ENCODE measurements at regions not wholly inside any gene's neighbourhood (a gene's known extent, or its start where the extent isn't known, plus 50 kb on each side); places are given as distances from the start of the nearest gene placed in this dataset.

DNA sequence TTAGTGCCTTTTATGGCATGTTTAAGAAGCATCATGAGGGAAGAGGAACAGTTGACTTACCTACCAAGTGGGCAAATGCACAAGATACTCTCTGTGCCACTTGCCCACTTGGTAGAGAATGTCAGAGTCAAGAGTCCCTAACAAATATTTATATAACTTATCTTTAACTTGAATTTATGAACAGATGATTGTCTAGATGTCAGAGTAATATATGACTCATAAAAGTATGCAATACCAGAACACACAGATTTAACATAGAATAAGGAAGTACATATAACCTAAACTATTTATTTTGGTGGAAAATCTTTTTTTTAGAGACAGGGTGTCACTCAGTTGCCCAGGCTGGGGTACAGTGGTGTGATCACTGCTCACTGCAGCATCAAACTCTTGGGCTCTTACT is 130.0 kb upstream of the NANOGP8 start:
- Mint-ChIP-seq H3K4me1 (ENCODE audit: low read depth) (no peaks in the 10 kb centered on the region), H3K27me3 (no peaks in the 10 kb centered on the region), H3K9me3 (no peaks in the 10 kb centered on the region), H3K27ac (no peak overlapping the region), H3K36me3 (ENCODE audit: low read depth) (no peaks in the 10 kb centered on the region), H3K4me3 (no peak overlapping the region)
- POLR2A ChIA-PET = no interaction called here
- DNase-seq (no peak), ATAC-seq (no peak)
- CTCF ChIA-PET = no interaction called here
- intact Hi-C loops (cut with micrococcal nuclease) = loop anchor here (10.0 kb wide), 1 partner anchor 140 kb away; no protein-coding TSS in a partner anchor
- TF ChIP-seq, protein P1, sequence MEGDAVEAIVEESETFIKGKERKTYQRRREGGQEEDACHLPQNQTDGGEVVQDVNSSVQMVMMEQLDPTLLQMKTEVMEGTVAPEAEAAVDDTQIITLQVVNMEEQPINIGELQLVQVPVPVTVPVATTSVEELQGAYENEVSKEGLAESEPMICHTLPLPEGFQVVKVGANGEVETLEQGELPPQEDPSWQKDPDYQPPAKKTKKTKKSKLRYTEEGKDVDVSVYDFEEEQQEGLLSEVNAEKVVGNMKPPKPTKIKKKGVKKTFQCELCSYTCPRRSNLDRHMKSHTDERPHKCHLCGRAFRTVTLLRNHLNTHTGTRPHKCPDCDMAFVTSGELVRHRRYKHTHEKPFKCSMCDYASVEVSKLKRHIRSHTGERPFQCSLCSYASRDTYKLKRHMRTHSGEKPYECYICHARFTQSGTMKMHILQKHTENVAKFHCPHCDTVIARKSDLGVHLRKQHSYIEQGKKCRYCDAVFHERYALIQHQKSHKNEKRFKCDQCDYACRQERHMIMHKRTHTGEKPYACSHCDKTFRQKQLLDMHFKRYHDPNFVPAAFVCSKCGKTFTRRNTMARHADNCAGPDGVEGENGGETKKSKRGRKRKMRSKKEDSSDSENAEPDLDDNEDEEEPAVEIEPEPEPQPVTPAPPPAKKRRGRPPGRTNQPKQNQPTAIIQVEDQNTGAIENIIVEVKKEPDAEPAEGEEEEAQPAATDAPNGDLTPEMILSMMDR (IDR thresholded peaks at IDR 0.05) = no peak

DNA sequence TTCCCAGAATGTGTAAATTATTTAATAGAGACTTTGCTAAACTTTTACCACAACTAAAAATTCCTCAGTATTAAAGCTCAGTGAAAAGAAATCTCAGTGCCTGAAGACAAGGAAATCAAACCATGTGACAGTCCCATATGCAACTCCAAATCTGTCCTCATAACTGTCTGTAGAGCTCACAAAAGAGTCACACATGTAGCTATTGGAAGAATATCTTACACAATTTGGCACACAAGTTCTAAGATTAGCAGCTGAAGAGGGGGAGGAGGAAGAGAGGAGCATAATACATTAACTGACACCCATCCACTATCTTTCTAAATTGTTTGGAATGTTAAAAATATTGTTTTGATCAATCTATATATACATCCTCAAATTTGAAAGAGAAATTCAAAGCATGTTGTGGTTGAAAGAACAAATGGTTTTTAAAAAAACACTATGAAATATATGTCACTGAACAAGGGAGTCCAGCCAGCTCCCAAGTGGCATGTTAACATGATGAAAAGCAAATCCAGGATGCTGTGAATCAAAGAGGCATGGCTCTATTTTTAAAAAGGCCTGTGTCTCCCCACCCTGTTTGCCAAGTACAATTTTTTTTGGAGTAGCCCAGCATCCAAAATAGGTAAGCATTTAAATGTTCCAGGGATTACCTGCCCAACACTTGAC is 126.3 kb upstream of the NANOGP8 start:
- POLR2A ChIA-PET = no interaction called here

DNA sequence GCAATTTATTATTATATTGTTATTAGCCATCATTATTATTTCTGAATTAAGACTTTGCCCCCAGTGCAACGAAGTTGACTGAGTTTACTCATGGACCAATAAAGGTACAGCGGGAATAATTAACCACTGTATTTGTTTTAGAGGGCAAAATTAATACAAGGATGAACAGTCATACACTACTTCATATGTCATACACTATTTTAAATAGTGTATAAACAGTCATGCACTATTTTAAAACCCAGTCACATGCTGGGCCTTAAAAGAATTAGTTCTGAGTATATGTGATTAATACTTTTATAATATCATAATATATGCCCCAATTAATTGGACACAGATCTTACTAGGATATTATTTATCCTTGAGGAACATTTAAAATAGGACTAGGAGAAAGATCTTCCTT is 125.3 kb upstream of the NANOGP8 start:
- no peak for ATAC-seq
- Mint-ChIP-seq H3K36me3 (ENCODE audit: low read depth) (no peaks in the 10 kb centered on the region), H3K27me3 (no peaks in the 10 kb centered on the region), H3K9me3 (no peaks in the 10 kb centered on the region), H3K4me3 (no peak overlapping the region), H3K27ac (no peak overlapping the region), H3K4me1 (ENCODE audit: low read depth) (no peaks in the 10 kb centered on the region)
- POLR2A ChIA-PET = no interaction called here
- CTCF ChIA-PET = no interaction called here
- TF ChIP-seq, protein P1 (IDR thresholded peaks at IDR 0.05) = no peak
- DNase-seq = no peak
- intact Hi-C loops (cut with micrococcal nuclease) = loop anchor here (10.0 kb wide), 1 partner anchor 136 kb away; no protein-coding TSS in a partner anchor

More for the DNA sequence above, 126.3 kb upstream of the NANOGP8 start:
- Mint-ChIP-seq H3K27me3 (no peaks in the 10 kb centered on the region), H3K27ac (no peak overlapping the region), H3K4me1 (ENCODE audit: low read depth) (no peaks in the 10 kb centered on the region), H3K36me3 (ENCODE audit: low read depth) (no peaks in the 10 kb centered on the region), H3K9me3 (no peaks in the 10 kb centered on the region), H3K4me3 (no peak overlapping the region)
- DNase-seq (no peak), ATAC-seq (no peak)
- intact Hi-C loops (cut with micrococcal nuclease) = loop anchor here (10.0 kb wide), 1 partner anchor 137 kb away; no protein-coding TSS in a partner anchor
- TF ChIP-seq, protein P1 (IDR thresholded peaks at IDR 0.05) = no peak
- CTCF ChIA-PET = no interaction called here

DNA sequence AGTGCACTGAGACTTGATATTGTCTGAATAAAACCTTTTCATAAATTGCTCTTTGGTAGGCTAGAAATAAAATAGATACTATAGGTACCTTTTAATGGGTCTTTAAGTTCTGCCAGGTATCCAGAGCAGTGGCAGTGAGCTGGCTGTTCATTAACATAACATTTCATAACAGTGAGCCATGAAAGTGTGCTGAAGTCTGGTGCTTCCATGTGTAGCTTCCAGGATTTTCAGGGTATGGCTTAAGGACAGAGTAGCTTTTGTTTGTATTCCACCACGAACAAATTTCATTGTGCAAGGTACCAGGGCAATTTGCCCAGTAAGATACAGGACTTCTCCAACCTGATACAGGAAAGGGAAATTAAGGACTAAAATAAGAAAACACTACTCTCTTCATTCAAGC is 124.7 kb upstream of the NANOGP8 start:
- no peak for ATAC-seq
- intact Hi-C loops (cut with micrococcal nuclease) = loop anchor here (10.0 kb wide), 1 partner anchor 135 kb away; no protein-coding TSS in a partner anchor
- H3K27me3 Mint-ChIP-seq = no peaks in the 10 kb centered on the region
- CTCF ChIA-PET = no interaction called here
- no peaks in the 10 kb centered on the region for H3K36me3 Mint-ChIP-seq (ENCODE audit: low read depth)
- no peak overlapping the region for H3K27ac Mint-ChIP-seq
- no peak overlapping the region for H3K4me3 Mint-ChIP-seq
- H3K9me3 Mint-ChIP-seq = no peaks in the 10 kb centered on the region
- TF ChIP-seq, protein P1 (IDR thresholded peaks at IDR 0.05) = no peak
- no peaks in the 10 kb centered on the region for H3K4me1 Mint-ChIP-seq (ENCODE audit: low read depth)
- POLR2A ChIA-PET = no interaction called here
- DNase-seq = no peak

DNA sequence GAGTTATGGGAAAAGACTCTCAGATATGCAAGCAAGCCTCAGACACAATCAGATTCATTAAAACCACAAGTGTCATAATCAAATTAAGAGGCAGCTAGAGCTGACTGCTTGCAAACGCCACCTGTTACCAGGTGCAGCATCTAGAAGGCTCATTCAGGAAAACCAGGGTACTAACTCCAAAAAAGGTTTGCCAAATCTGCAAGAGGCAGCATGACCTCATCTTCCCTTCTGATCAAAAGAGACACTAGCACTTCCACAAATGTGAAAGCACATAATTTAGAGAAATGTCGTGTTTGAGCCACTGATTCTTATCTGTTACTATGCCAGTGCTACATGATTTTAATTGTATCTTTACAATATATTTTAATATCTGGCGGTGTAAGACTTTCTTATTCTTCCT is 123.3 kb upstream of the NANOGP8 start:
- TF ChIP-seq, protein P1 (IDR thresholded peaks at IDR 0.05) = no peak
- intact Hi-C loops (cut with micrococcal nuclease) = no loop called here
- DNase-seq (no peak), ATAC-seq (no peak)
- ChIA-PET CTCF (interaction anchor here (1.0 kb wide), 1 partner anchor 130 kb away, joined by 4 read pairs; no protein-coding TSS in a partner anchor), POLR2A (no interaction called here)
- Mint-ChIP-seq H3K4me3 (no peak overlapping the region), H3K36me3 (ENCODE audit: low read depth) (no peaks in the 10 kb centered on the region), H3K27me3 (no peaks in the 10 kb centered on the region), H3K9me3 (no peaks in the 10 kb centered on the region), H3K27ac (no peak overlapping the region), H3K4me1 (ENCODE audit: low read depth) (no peaks in the 10 kb centered on the region)

Measured in activated CD8-positive, alpha-beta T cell treated with anti-CD3 and anti-CD28 coated beads for 36 hours (primary cell).